A549 (cell line): ENCODE measurements at regions not wholly inside any gene's neighbourhood (a gene's known extent, or its start where the extent isn't known, plus 50 kb on each side); places are given as distances from the start of the nearest gene placed in this dataset.

ENCODE experiments used
- ATAC-seq, 2 experiments: fragments of 200-7000 bp in 1 of 2; fragments of >200 bp in 1 of 2; cut with Nextera tagmentation in 1 of 2; cut with Tn5 transposase in 1 of 2; 3 replicates each; pipeline versions ENCODE4 v1.8.0 to v1.9.1; 2018 to 2020; ENCODE audit warnings: mild to moderate bottlenecking in 1 of 2, moderate library complexity in 1 of 2
- CTCF ChIA-PET: fragments of 300-600 bp; sonication (Branson Sonifier 250); formaldehyde crosslinking; extraction: SDS; loops from one replicate; lab custom pipeline; 2021; ENCODE audit warnings: antibody characterized with exemption, inconsistent platforms; lab: Yijun Ruan, JAX
- POLR2A ChIA-PET: fragments of 350-600 bp; formaldehyde crosslinking; extraction: SDS; loops from one replicate; lab custom pipeline; 2021; ENCODE audit warnings: antibody characterized with exemption, inconsistent platforms; lab: Yijun Ruan, JAX
- DNase-seq, 2 experiments: peaks; one replicate each; pipeline versions ENCODE4 v3.0.0 to v3.0.0-alpha.2; 2011 to 2016; ENCODE audit warnings: low read depth in 1 of 2, low spot score in 1 of 2
- FAIRE-seq: peaks from 2 replicates; lab custom pipeline; 2011; peaks lifted over from hg19 to GRCh38; lab: Jason Lieb, UNC
- H3K27ac ChIP-seq, 2 experiments: fragments of >200 bp; sonication (Bioruptor Twin); formaldehyde crosslinking; 3 replicates each; pipeline ENCODE4 v1.5.1; 2016 to 2017
- H3K4me1 ChIP-seq: fragments of >200 bp; sonication (Bioruptor Twin); formaldehyde crosslinking; 3 replicates; pipeline ENCODE4 v1.6.1; 2016
- H3K4me2 ChIP-seq: fragments of >200 bp; sonication (Bioruptor Twin); formaldehyde crosslinking; 3 replicates; pipeline ENCODE4 v1.6.1; 2016
- H3K4me3 ChIP-seq: fragments of >200 bp; sonication (Bioruptor Twin); formaldehyde crosslinking; 3 replicates; pipeline ENCODE4 v1.5.1; 2016
- H3K9me3 ChIP-seq: fragments of >200 bp; sonication (Bioruptor Twin); formaldehyde crosslinking; 3 replicates; pipeline ENCODE4 v1.6.1; 2016
- ATOH8 ChIP-seq: fragments of 250-450 bp; sonication (Bioruptor Pico); IDR thresholded peaks from 2 replicates; pipeline ENCODE4 v1.5.0; 2020; ENCODE audit warnings: low read depth, mild to moderate bottlenecking, moderate library complexity
- BHLHE40 ChIP-seq: IDR thresholded peaks from 2 replicates; pipeline ENCODE4 v1.6.1; 2012; ENCODE audit warnings: low read depth, low read length, inconsistent platforms
- CBX2 ChIP-seq: fragments of 200-600 bp; sonication (generic); IDR thresholded peaks from 2 replicates; pipeline ENCODE4 v1.6.1; 2016; ENCODE audit warnings: low read depth, mild to moderate bottlenecking, borderline replicate concordance
- E2F6 ChIP-seq: IDR thresholded peaks from 2 replicates; pipeline ENCODE4 v1.6.1; 2012; ENCODE audit warnings: low read depth, borderline replicate concordance
- EP300 ChIP-seq, 2 experiments: fragments of >200 bp; sonication (Bioruptor Twin); formaldehyde crosslinking; IDR thresholded peaks; 2 replicates in 1 of 2; 3 replicates in 1 of 2; pipeline ENCODE4 v1.6.1; 2016 to 2017
- ESRRA ChIP-seq: fragments of 150-350 bp; IDR thresholded peaks from 2 replicates; pipeline ENCODE4 v1.6.1; 2014; ENCODE audit warnings: mild to moderate bottlenecking, low read length, borderline replicate concordance
- FOSL2 ChIP-seq, 2 experiments: fragments of 450-650 bp in 1 of 2; fragments of >200 bp in 1 of 2; sonication (Bioruptor Twin) in 1 of 2; formaldehyde crosslinking; IDR thresholded peaks; 2 replicates each; pipeline versions ENCODE4 v1.5.0 to v1.6.1; 2016 to 2020; ENCODE audit warnings: mild to moderate bottlenecking in 1 of 2, moderate library complexity in 1 of 2
- FOXS1 ChIP-seq: fragments of 250-450 bp; sonication (Bioruptor Pico); IDR thresholded peaks from 2 replicates; pipeline ENCODE4 v1.5.0; 2020; ENCODE audit warnings: mild to moderate bottlenecking, moderate library complexity
- HES2 ChIP-seq: fragments of >200 bp; sonication (Bioruptor Twin); formaldehyde crosslinking; IDR thresholded peaks from 2 replicates; pipeline ENCODE4 v1.6.1; 2016
- HOXA7 ChIP-seq: fragments of 250-450 bp; sonication (Bioruptor Pico); IDR thresholded peaks from 2 replicates; pipeline ENCODE4 v1.5.0; 2020; ENCODE audit warnings: mild to moderate bottlenecking, moderate library complexity
- HOXB5 ChIP-seq: fragments of 250-450 bp; sonication (Bioruptor Pico); IDR thresholded peaks from 2 replicates; pipeline ENCODE4 v1.5.0; 2020; ENCODE audit warnings: mild to moderate bottlenecking, moderate library complexity
- MYC ChIP-seq: IDR thresholded peaks from 2 replicates; pipeline ENCODE4 v1.6.1; 2012; ENCODE audit warnings: mild to moderate bottlenecking, inconsistent platforms, low read length, improper control_type of control experiment, borderline replicate concordance
- NFE2L2 ChIP-seq: fragments of 150-350 bp; conservative IDR thresholded peaks from 2 replicates; pipeline ENCODE4 v1.6.1; 2014; ENCODE audit warnings: low read length
- NR3C1 ChIP-seq: fragments of >200 bp; sonication (Bioruptor Twin); formaldehyde crosslinking; IDR thresholded peaks from 3 replicates; pipeline ENCODE4 v1.6.1; 2017
- PBX3 ChIP-seq: IDR thresholded peaks from 2 replicates; pipeline ENCODE4 v1.6.1; 2012
- POLR2A ChIP-seq: IDR thresholded peaks from 2 replicates; pipeline ENCODE4 v1.6.1; 2012; ENCODE audit warnings: mild to moderate bottlenecking, low read length
- REST ChIP-seq: fragments of 200-600 bp; sonication (generic); IDR thresholded peaks from 2 replicates; pipeline ENCODE4 v1.6.1; 2016; ENCODE audit warnings: antibody characterized with exemption, mild to moderate bottlenecking, moderate library complexity
- RNF2 ChIP-seq: fragments of 200-600 bp; sonication (generic); IDR thresholded peaks from 2 replicates; pipeline ENCODE4 v1.6.1; 2016; ENCODE audit warnings: low read depth, mild to moderate bottlenecking, antibody characterized with exemption, moderate library complexity, borderline replicate concordance
- USF2 ChIP-seq: fragments of 450-650 bp; IDR thresholded peaks from 2 replicates; pipeline ENCODE4 v1.6.1; 2014; ENCODE audit warnings: antibody characterized with exemption
- ZNF302 ChIP-seq: fragments of 250-450 bp; sonication (Bioruptor Pico); IDR thresholded peaks from 2 replicates; pipeline ENCODE4 v1.9.0; 2021; ENCODE audit warnings: inconsistent platforms, mild to moderate bottlenecking, moderate library complexity
- WGBS: methylation state at CpG from one replicate; pipeline ENCODE4 v1.1.6; 2017; ENCODE audit errors: missing lambda C conversion rate; 5-methylcytosine and 5-hydroxymethylcytosine counted together

- ATAC-seq: no peak
- no peak for FAIRE-seq
- H3K4me2 ChIP-seq: no peak overlapping the region
Observed at GRCh38 chr2:187775196-187775595, 221.0 kb upstream of the TFPI start.

GRCh38 chr2:187775651-187776050 lies 221.4 kb upstream of the TFPI start:
- H3K9me3 ChIP-seq: no peaks in the 10 kb centered on the region
- 44% methylated on average over 1 of the region's 1 CpG for WGBS
- no peaks in the 10 kb centered on the region for H3K4me1 ChIP-seq
- ATAC-seq (no peak), FAIRE-seq (no peak), DNase-seq (no peak)
- TF ChIP-seq NFE2L2 (no peak), HES2 (no peak), HOXB5 (CRISPR knock-in tag) (no peak), MYC (no peak), EP300 (IDR thresholded peaks at IDR 0.05) (no peak), BHLHE40 (no peak), FOXS1 (CRISPR knock-in tag) (no peak), REST (no peak), ZNF302 (CRISPR knock-in tag) (no peak), ESRRA (no peak)
- H3K4me3 ChIP-seq: no peak overlapping the region
- CTCF ChIA-PET: no interaction called here
- H3K4me2 ChIP-seq: no peak overlapping the region
- H3K27ac ChIP-seq: no peak overlapping the region
- POLR2A ChIA-PET: no interaction called here

More at GRCh38 chr2:187775196-187775595, 221.0 kb upstream of the TFPI start:
- WGBS: 26% methylated on average over 2 of the region's 2 CpGs
- Histone ChIP-seq H3K27ac (no peak overlapping the region), H3K9me3 (no peaks in the 10 kb centered on the region), H3K4me3 (no peak overlapping the region), H3K4me1 (no peaks in the 10 kb centered on the region)
- no peak for DNase-seq
- ChIA-PET CTCF (no interaction called here), POLR2A (no interaction called here)
- TF ChIP-seq RNF2 (no peak), ESRRA (no peak), HES2 (no peak), NR3C1 (no peak), CBX2 (no peak), POLR2A (no peak), PBX3 (no peak), USF2 (no peak), HOXA7 (no peak), ATOH8 (CRISPR knock-in tag) (no peak), E2F6 (no peak), FOSL2 (IDR thresholded peaks at IDR 0.05) (no peak), FOSL2 (CRISPR knock-in tag; IDR thresholded peaks at IDR 0.05) (no peak)
